ENCODE measurements at regions not wholly inside any gene's neighbourhood (a gene's known extent, or its start where the extent isn't known, plus 50 kb on each side); places are given as distances from the start of the nearest gene placed in this dataset.

GRCh38 chr13:44307255-44307654, 66.4 kb upstream of the SERP2 start:
- no peak for DNase-seq (ENCODE audit: extremely low spot score)
- TF ChIP-seq ZNF384 (IDR thresholded peaks at IDR 0.05) (no peak), BHLHE40 (IDR thresholded peaks at IDR 0.05; ENCODE audit: borderline replicate concordance) (no peak)
- POLR2A ChIA-PET = interaction anchor here (1.4 kb wide), 1 partner anchor 130 kb away, joined by 4 read pairs; no protein-coding TSS in a partner anchor
- CTCF ChIA-PET = no interaction called here

GRCh38 chr13:44307844-44308243, 65.8 kb upstream of the SERP2 start:
- TF ChIP-seq NFRKB (IDR thresholded peaks at IDR 0.05) (no peak), ARNT (IDR thresholded peaks at IDR 0.05) (no peak), FOXK2 (IDR thresholded peaks at IDR 0.05) (no peak), L3MBTL2 (conservative IDR thresholded peaks at IDR 0.05) (no peak), SUZ12 (IDR thresholded peaks at IDR 0.05) (no peak), ZNF384 (IDR thresholded peaks at IDR 0.05) (no peak), ELF4 (IDR thresholded peaks at IDR 0.05) (no peak), HDGF (IDR thresholded peaks at IDR 0.05; ENCODE audit: borderline replicate concordance) (no peak), FOXA1 (IDR thresholded peaks at IDR 0.05) (no peak), CTBP1 (IDR thresholded peaks at IDR 0.05; ENCODE audit: borderline replicate concordance) (no peak), TARDBP (IDR thresholded peaks at IDR 0.05) (no peak), LEF1 (IDR thresholded peaks at IDR 0.05; ENCODE audit: borderline replicate concordance) (no peak), FOXM1 (IDR thresholded peaks at IDR 0.05; ENCODE audit: borderline replicate concordance) (no peak), BHLHE40 (IDR thresholded peaks at IDR 0.05; ENCODE audit: borderline replicate concordance) (no peak), PKNOX1 (IDR thresholded peaks at IDR 0.05) (no peak)
- no peak for DNase-seq (ENCODE audit: extremely low spot score)
- ChIA-PET CTCF (no interaction called here), POLR2A (no interaction called here)

GRCh38 chr13:44308352-44308751, 65.3 kb upstream of the SERP2 start:
- TF ChIP-seq PKNOX1 (IDR thresholded peaks at IDR 0.05) (no peak), ARNT (IDR thresholded peaks at IDR 0.05) (no peak), ELF4 (IDR thresholded peaks at IDR 0.05) (no peak), ZNF384 (IDR thresholded peaks at IDR 0.05) (no peak), BHLHE40 (IDR thresholded peaks at IDR 0.05; ENCODE audit: borderline replicate concordance) (no peak), L3MBTL2 (conservative IDR thresholded peaks at IDR 0.05) (no peak), FOXM1 (IDR thresholded peaks at IDR 0.05; ENCODE audit: borderline replicate concordance) (no peak), SUZ12 (IDR thresholded peaks at IDR 0.05) (no peak), HDGF (IDR thresholded peaks at IDR 0.05; ENCODE audit: borderline replicate concordance) (no peak), TARDBP (IDR thresholded peaks at IDR 0.05) (no peak), FOXK2 (IDR thresholded peaks at IDR 0.05) (no peak), SP1 (IDR thresholded peaks at IDR 0.05) (no peak), LEF1 (IDR thresholded peaks at IDR 0.05; ENCODE audit: borderline replicate concordance) (no peak)
- ChIA-PET POLR2A (no interaction called here), CTCF (no interaction called here)
- DNase-seq (ENCODE audit: extremely low spot score) = no peak

GRCh38 chr13:44309794-44310757, 63.5 kb upstream of the SERP2 start:
- DNase-seq (ENCODE audit: extremely low spot score) = no peak
- ChIA-PET CTCF (interaction anchor here (0.6 kb wide), 1 partner anchor 813 kb away, joined by 3 read pairs; no protein-coding TSS in a partner anchor), POLR2A (no interaction called here)
- no peak for TF ChIP-seq FOXA1 (IDR thresholded peaks at IDR 0.05)
- TF ChIP-seq L3MBTL2 (conservative IDR thresholded peaks at IDR 0.05) = no peak
- no peak for TF ChIP-seq SUZ12 (IDR thresholded peaks at IDR 0.05)

- POLR2A ChIA-PET = no interaction called here
- no peak for TF ChIP-seq FOXA1 (IDR thresholded peaks at IDR 0.05)
- no peak for TF ChIP-seq ARNT (IDR thresholded peaks at IDR 0.05)
- TF ChIP-seq ZNF384 (IDR thresholded peaks at IDR 0.05) = no peak
- TF ChIP-seq BHLHE40 (IDR thresholded peaks at IDR 0.05; ENCODE audit: borderline replicate concordance) = no peak
- no peak for TF ChIP-seq HDGF (IDR thresholded peaks at IDR 0.05; ENCODE audit: borderline replicate concordance)
- no peak for TF ChIP-seq PKNOX1 (IDR thresholded peaks at IDR 0.05)
- no peak for TF ChIP-seq ELF4 (IDR thresholded peaks at IDR 0.05)
- TF ChIP-seq FOXK2 (IDR thresholded peaks at IDR 0.05) = no peak
- no peak for TF ChIP-seq FOXM1 (IDR thresholded peaks at IDR 0.05; ENCODE audit: borderline replicate concordance)
- TF ChIP-seq CTBP1 (IDR thresholded peaks at IDR 0.05; ENCODE audit: borderline replicate concordance) = no peak
- TF ChIP-seq NFRKB (IDR thresholded peaks at IDR 0.05) = no peak
- no peak for TF ChIP-seq TARDBP (IDR thresholded peaks at IDR 0.05)
- no peak for TF ChIP-seq SP1 (IDR thresholded peaks at IDR 0.05)
- TF ChIP-seq SUZ12 (IDR thresholded peaks at IDR 0.05) = no peak
- DNase-seq (ENCODE audit: extremely low spot score) = no peak
- CTCF ChIA-PET = interaction anchor here (0.6 kb wide), 1 partner anchor 812 kb away, joined by 3 read pairs; no protein-coding TSS in a partner anchor
Observed at GRCh38 chr13:44311011-44311780, 62.4 kb upstream of the SERP2 start.

GRCh38 chr13:44312131-44312530, 61.5 kb upstream of the SERP2 start:
- DNase-seq (ENCODE audit: extremely low spot score) = no peak
- TF ChIP-seq LEF1 (IDR thresholded peaks at IDR 0.05; ENCODE audit: borderline replicate concordance) (no peak), ZNF384 (IDR thresholded peaks at IDR 0.05) (no peak), PKNOX1 (IDR thresholded peaks at IDR 0.05) (no peak), L3MBTL2 (conservative IDR thresholded peaks at IDR 0.05) (no peak), NFRKB (IDR thresholded peaks at IDR 0.05) (no peak), FOXA1 (IDR thresholded peaks at IDR 0.05) (no peak), FOXM1 (IDR thresholded peaks at IDR 0.05; ENCODE audit: borderline replicate concordance) (no peak)
- ChIA-PET POLR2A (no interaction called here), CTCF (no interaction called here)
